ENCODE measurements at regions not wholly inside any gene's neighbourhood (a gene's known extent, or its start where the extent isn't known, plus 50 kb on each side); places are given as distances from the start of the nearest gene placed in this dataset.

- WGBS, 4 donors, result 73 to 84% (median 79%) methylated on average over 7 to 8 of the region's 8 CpGs
- Histone ChIP-seq H3K27ac (no peak overlapping the region), H3K4me3 (no peak overlapping the region), H3K9me3 (replicated peaks in 1 of 3) (no peaks in the 10 kb centered on the region), H3K27me3 (no peaks in the 10 kb centered on the region), H3K36me3 (replicated peaks in 1 of 2) (no peaks in the 10 kb centered on the region), H3K4me1 (replicated peaks in 1 of 2) (no peaks in the 10 kb centered on the region)
- intact Hi-C loops (cut with DNase I), result no loop called here
- TF ChIP-seq POLR2A (IDR thresholded peaks at IDR 0.05) (no peak), CTCF (IDR thresholded peaks at IDR 0.05) (no peak)
- DNase-seq, result no peak
Measured at GRCh38 chr1:37171691-37172090, 137.4 kb upstream of the GRIK3 start.

- TF ChIP-seq POLR2A (IDR thresholded peaks at IDR 0.05) (no peak), CTCF (IDR thresholded peaks at IDR 0.05) (no peak)
- Histone ChIP-seq H3K27ac (no peak overlapping the region), H3K4me3 (no peak overlapping the region), H3K27me3 (no peaks in the 10 kb centered on the region), H3K36me3 (replicated peaks in 1 of 2) (no peaks in the 10 kb centered on the region), H3K4me1 (replicated peaks in 1 of 2) (no peaks in the 10 kb centered on the region), H3K9me3 (replicated peaks in 1 of 3) (no peaks in the 10 kb centered on the region)
- WGBS, 4 donors, result 74 to 82% (median 77%) methylated on average over 3 of the region's 3 CpGs
- DNase-seq, result no peak
- intact Hi-C loops (cut with DNase I), result no loop called here
Measured at GRCh38 chr1:37174341-37174740, 140.0 kb upstream of the GRIK3 start.

- no peak for TF ChIP-seq POLR2A (IDR thresholded peaks at IDR 0.05)
- TF ChIP-seq CTCF (IDR thresholded peaks at IDR 0.05), result no peak
- no peaks in the 10 kb centered on the region for H3K4me1 ChIP-seq (replicated peaks in 1 of 2)
- no peak for DNase-seq
- no peaks in the 10 kb centered on the region for H3K9me3 ChIP-seq (replicated peaks in 1 of 3)
- WGBS, 4 donors, result 32 to 58% (median 54%) methylated on average over 2 of the region's 2 CpGs
- no peaks in the 10 kb centered on the region for H3K36me3 ChIP-seq (replicated peaks in 1 of 2)
- no peak overlapping the region for H3K4me3 ChIP-seq
- H3K27me3 ChIP-seq, result no peaks in the 10 kb centered on the region
- no peak overlapping the region for H3K27ac ChIP-seq
- intact Hi-C loops (cut with DNase I), result no loop called here
Measured at GRCh38 chr1:37174876-37175275, 140.6 kb upstream of the GRIK3 start.

- H3K27ac ChIP-seq, result no peak overlapping the region
- no peak overlapping the region for H3K4me3 ChIP-seq
- DNase-seq, result no peak
- H3K27me3 ChIP-seq, result peaks cover 6% of the 10 kb centered on the region
- H3K9me3 ChIP-seq (replicated peaks in 1 of 3), result no peaks in the 10 kb centered on the region
- TF ChIP-seq CTCF (IDR thresholded peaks at IDR 0.05), result no peak
- TF ChIP-seq POLR2A (IDR thresholded peaks at IDR 0.05), result no peak
- intact Hi-C loops (cut with DNase I), result no loop called here
- no peaks in the 10 kb centered on the region for H3K4me1 ChIP-seq (replicated peaks in 1 of 2)
- H3K36me3 ChIP-seq (replicated peaks in 1 of 2), result no peaks in the 10 kb centered on the region
Measured at GRCh38 chr1:37175666-37176215, 141.4 kb upstream of the GRIK3 start.
